CD14-positive monocyte (primary cell): ENCODE measurements at regions not wholly inside any gene's neighbourhood (a gene's known extent, or its start where the extent isn't known, plus 50 kb on each side); places are given as distances from the start of the nearest gene placed in this dataset.

Source experiments
- DNase-seq, 3 donors: peaks; one replicate each; pipeline ENCODE4 v3.0.0-alpha.2; 2011 to 2022
- H2AFZ ChIP-seq: 2 replicates; pipeline ENCODE4 v1.6.0; 2012; ENCODE audit warnings: mild to moderate bottlenecking, low read depth, low read length, inconsistent platforms; ENCODE audit not compliant: insufficient read depth, poor library complexity, severe bottlenecking
- H3K27ac ChIP-seq, 2 donors: 1 replicate in 1 of 2; 2 replicates in 1 of 2; pipeline ENCODE4 v1.5.1; 2012 to 2013; ENCODE audit warnings: low read length in 2 of 2, control low read depth in 1 of 2, inconsistent platforms in 1 of 2, low read depth in 1 of 2, mild to moderate bottlenecking in 1 of 2
- H3K27me3 ChIP-seq, 2 donors: one replicate each; pipeline versions ENCODE4 v1.6.0 to v1.6.1; 2011 to 2013; ENCODE audit warnings: low read length in 2 of 2; ENCODE audit not compliant: control insufficient read depth in 2 of 2, insufficient read depth in 2 of 2
- H3K36me3 ChIP-seq, 2 donors: replicated peaks in 1 of 2; 1 replicate in 1 of 2; 2 replicates in 1 of 2; pipeline versions ENCODE4 v1.5.1 to v1.6.1; 2012 to 2013; ENCODE audit warnings: low read length in 2 of 2, control low read depth in 1 of 2, inconsistent platforms in 1 of 2, mild to moderate bottlenecking in 1 of 2; ENCODE audit not compliant: insufficient read depth in 2 of 2, control insufficient read depth in 1 of 2
- H3K4me1 ChIP-seq, 2 donors: 1 replicate in 1 of 2; 2 replicates in 1 of 2; pipeline versions ENCODE4 v1.5.1 to v1.6.1; 2012 to 2013; ENCODE audit warnings: low read length in 2 of 2, control low read depth in 1 of 2, inconsistent platforms in 1 of 2, mild to moderate bottlenecking in 1 of 2, moderate library complexity in 1 of 2; ENCODE audit not compliant: insufficient read depth in 2 of 2, control insufficient read depth in 1 of 2
- H3K4me2 ChIP-seq: replicated peaks from 2 replicates; pipeline ENCODE3; 2012; ENCODE audit warnings: low read length, moderate library complexity, mild to moderate bottlenecking; ENCODE audit not compliant: poor library complexity, severe bottlenecking; ENCODE audit errors: extremely low read depth
- H3K4me3 ChIP-seq, 3 experiments: fragments of 200-600 bp in 1 of 3; sonication (generic) in 1 of 3; replicated peaks in 1 of 3; 1 replicate in 2 of 3; 2 replicates in 1 of 3; pipeline ENCODE4 v1.5.1; 2011 to 2013; ENCODE audit warnings: low read length in 3 of 3, mild to moderate bottlenecking in 3 of 3, control low read depth in 2 of 3, low read depth in 2 of 3, inconsistent platforms in 1 of 3, moderate library complexity in 1 of 3
- H3K79me2 ChIP-seq: 2 replicates; pipeline ENCODE4 v1.6.0; 2012; ENCODE audit warnings: mild to moderate bottlenecking, control low read depth, inconsistent platforms, low read length, moderate library complexity; ENCODE audit not compliant: insufficient read depth
- H3K9ac ChIP-seq: 2 replicates; pipeline ENCODE4 v1.6.0; 2017; ENCODE audit warnings: low read length, mild to moderate bottlenecking; ENCODE audit not compliant: insufficient read depth, poor library complexity, severe bottlenecking
- H3K9me3 ChIP-seq, 2 donors: replicated peaks in 1 of 2; 1 replicate in 1 of 2; 2 replicates in 1 of 2; pipeline versions ENCODE4 v1.5.1 to v1.6.1; 2012 to 2013; ENCODE audit warnings: low read length in 2 of 2, control low read depth in 1 of 2; ENCODE audit not compliant: control insufficient read depth in 1 of 2, insufficient read depth in 1 of 2
- H4K20me1 ChIP-seq: 2 replicates; pipeline ENCODE4 v1.6.0; 2012; ENCODE audit warnings: mild to moderate bottlenecking, low read length, control low read depth, moderate library complexity; ENCODE audit not compliant: insufficient read depth
- H3K27ac Mint-ChIP-seq, 7 donors: one replicate each; pipeline ENCODE4 v1.8.0; 2020; ENCODE audit warnings: mild to moderate bottlenecking in 7 of 7, mixed read lengths in 7 of 7, moderate library complexity in 6 of 7, inconsistent platforms in 2 of 7
- H3K27me3 Mint-ChIP-seq, 3 donors: one replicate each; pipeline ENCODE4 v1.8.0; 2021 to 2022; ENCODE audit warnings: low read depth in 3 of 3, mild to moderate bottlenecking in 3 of 3, mixed read lengths in 3 of 3, moderate library complexity in 3 of 3, inconsistent platforms in 1 of 3
- H3K36me3 Mint-ChIP-seq, 2 donors: one replicate each; pipeline ENCODE4 v1.8.0; 2020; ENCODE audit warnings: mixed read lengths in 2 of 2, inconsistent platforms in 1 of 2, mild to moderate bottlenecking in 1 of 2
- H3K4me1 Mint-ChIP-seq: one replicate; pipeline ENCODE4 v1.8.0; 2020; ENCODE audit warnings: mild to moderate bottlenecking, mixed read lengths
- H3K4me3 Mint-ChIP-seq, 2 donors: one replicate each; pipeline ENCODE4 v1.8.0; 2020; ENCODE audit warnings: mild to moderate bottlenecking in 2 of 2, mixed read lengths in 2 of 2, moderate library complexity in 1 of 2
- H3K9me3 Mint-ChIP-seq, 7 donors: one replicate each; pipeline ENCODE4 v1.8.0; 2020 to 2022; ENCODE audit warnings: mixed read lengths in 7 of 7, mild to moderate bottlenecking in 6 of 7, moderate library complexity in 6 of 7, inconsistent platforms in 2 of 7
- CTCF ChIP-seq: fragments of 200-600 bp; IDR thresholded peaks from one replicate; pipeline ENCODE4 v1.8.0; 2022; ENCODE audit warnings: antibody characterized with exemption, mild to moderate bottlenecking
- WGBS: methylation state at CpG from one replicate; pipeline ENCODE4 v1.1.5; 2013; ENCODE audit warnings: missing lambda C conversion rate; ENCODE audit not compliant: insufficient coverage; 5-methylcytosine and 5-hydroxymethylcytosine counted together
- intact Hi-C, 2 donors: fragments of 100-400 bp; cut with micrococcal nuclease; formaldehyde crosslinking; loops; one replicate each; pipeline versions ENCODE4 v1.15.0 to v1.15.1; 2023

GRCh38 chr6:40108736-40109135 is 174.5 kb upstream of the MOCS1 start:
- H2AFZ ChIP-seq: no peak overlapping the region
- H3K27me3 ChIP-seq: no peaks in the 10 kb centered on the region
- intact Hi-C loops: no loop called here
- Mint-ChIP-seq H3K36me3 (no peaks in the 10 kb centered on the region), H3K4me1 (no peaks in the 10 kb centered on the region), H3K27ac (no peak overlapping the region), H3K9me3 (peaks cover 0 to 7% (median 0%) of the 10 kb centered on the region in 7 donors), H3K27me3 (no peaks in the 10 kb centered on the region), H3K4me3 (no peak overlapping the region)
- no peak for TF ChIP-seq CTCF
- no peak overlapping the region for H3K9ac ChIP-seq
- no peaks in the 10 kb centered on the region for H3K4me1 ChIP-seq
- H3K4me3 ChIP-seq: no peak overlapping the region
- H3K79me2 ChIP-seq: no peaks in the 10 kb centered on the region
- H3K27ac ChIP-seq: no peak overlapping the region
- DNase-seq: no peak
- no peak overlapping the region for H3K4me2 ChIP-seq
- H4K20me1 ChIP-seq: no peaks in the 10 kb centered on the region
- peaks cover 0 to 3% of the 10 kb centered on the region in 2 donors for H3K9me3 ChIP-seq
- no peaks in the 10 kb centered on the region for H3K36me3 ChIP-seq

GRCh38 chr6:40106840-40107239 is 172.6 kb upstream of the MOCS1 start:
- H3K4me3 ChIP-seq: no peak overlapping the region
- H2AFZ ChIP-seq: no peak overlapping the region
- WGBS: no CpG with 5 or more reads among the region's 2 CpGs
- H3K9me3 ChIP-seq: peaks cover 0 to 3% of the 10 kb centered on the region in 2 donors
- H3K36me3 Mint-ChIP-seq: no peaks in the 10 kb centered on the region
- H3K27ac Mint-ChIP-seq: no peak overlapping the region
- peaks cover 0 to 3% (median 0%) of the 10 kb centered on the region in 7 donors for H3K9me3 Mint-ChIP-seq
- H3K36me3 ChIP-seq: no peaks in the 10 kb centered on the region
- H3K4me3 Mint-ChIP-seq: no peak overlapping the region
- intact Hi-C loops: no loop called here
- DNase-seq: no peak
- TF ChIP-seq CTCF: no peak
- no peak overlapping the region for H3K27ac ChIP-seq
- no peak overlapping the region for H3K4me2 ChIP-seq
- no peak overlapping the region for H3K9ac ChIP-seq
- no peaks in the 10 kb centered on the region for H3K27me3 Mint-ChIP-seq
- H3K27me3 ChIP-seq: no peaks in the 10 kb centered on the region
- H4K20me1 ChIP-seq: no peaks in the 10 kb centered on the region
- no peaks in the 10 kb centered on the region for H3K4me1 Mint-ChIP-seq
- H3K79me2 ChIP-seq: no peaks in the 10 kb centered on the region
- no peaks in the 10 kb centered on the region for H3K4me1 ChIP-seq
